ENCODE measurements at regions not wholly inside any gene's neighbourhood (a gene's known extent, or its start where the extent isn't known, plus 50 kb on each side); places are given as distances from the start of the nearest gene placed in this dataset.

- TF ChIP-seq, protein P1, sequence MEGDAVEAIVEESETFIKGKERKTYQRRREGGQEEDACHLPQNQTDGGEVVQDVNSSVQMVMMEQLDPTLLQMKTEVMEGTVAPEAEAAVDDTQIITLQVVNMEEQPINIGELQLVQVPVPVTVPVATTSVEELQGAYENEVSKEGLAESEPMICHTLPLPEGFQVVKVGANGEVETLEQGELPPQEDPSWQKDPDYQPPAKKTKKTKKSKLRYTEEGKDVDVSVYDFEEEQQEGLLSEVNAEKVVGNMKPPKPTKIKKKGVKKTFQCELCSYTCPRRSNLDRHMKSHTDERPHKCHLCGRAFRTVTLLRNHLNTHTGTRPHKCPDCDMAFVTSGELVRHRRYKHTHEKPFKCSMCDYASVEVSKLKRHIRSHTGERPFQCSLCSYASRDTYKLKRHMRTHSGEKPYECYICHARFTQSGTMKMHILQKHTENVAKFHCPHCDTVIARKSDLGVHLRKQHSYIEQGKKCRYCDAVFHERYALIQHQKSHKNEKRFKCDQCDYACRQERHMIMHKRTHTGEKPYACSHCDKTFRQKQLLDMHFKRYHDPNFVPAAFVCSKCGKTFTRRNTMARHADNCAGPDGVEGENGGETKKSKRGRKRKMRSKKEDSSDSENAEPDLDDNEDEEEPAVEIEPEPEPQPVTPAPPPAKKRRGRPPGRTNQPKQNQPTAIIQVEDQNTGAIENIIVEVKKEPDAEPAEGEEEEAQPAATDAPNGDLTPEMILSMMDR (IDR thresholded peaks at IDR 0.05): no peak
- TF ChIP-seq POLR2A (IDR thresholded peaks at IDR 0.05): no peak
Observed at GRCh38 chr16:26957283-26957859, 109.4 kb upstream of the C16orf82 start.
